Breast epithelium (tissue), 4 donors: ENCODE measurements at regions not wholly inside any gene's neighbourhood (a gene's known extent, or its start where the extent isn't known, plus 50 kb on each side); places are given as distances from the start of the nearest gene placed in this dataset.

Experiments used
- DNase-seq, 2 donors: peaks; one replicate each; pipeline ENCODE4 v3.0.0-alpha.2; 2019; ENCODE audit warnings: low spot score in 2 of 2
- H3K27ac ChIP-seq, 2 donors: fragments of 200-600 bp; sonication (generic) in 1 of 2; one replicate each; pipeline ENCODE4 v1.5.1; 2016 to 2019; ENCODE audit warnings: mild to moderate bottlenecking in 1 of 2
- H3K27me3 ChIP-seq, 2 donors: fragments of 200-600 bp; sonication (generic) in 1 of 2; one replicate each; pipeline versions ENCODE4 v1.5.1 to v1.6.0; 2017 to 2019; ENCODE audit warnings: control low read depth in 1 of 2, mild to moderate bottlenecking in 1 of 2
- H3K36me3 ChIP-seq: fragments of 200-600 bp; one replicate; pipeline ENCODE4 v1.5.1; 2019
- H3K4me1 ChIP-seq, 2 donors: fragments of 200-600 bp; sonication (generic); one replicate each; pipeline ENCODE4 v1.5.1; 2016 to 2019; ENCODE audit warnings: control low read depth in 1 of 2
- H3K4me3 ChIP-seq, 3 donors: fragments of 200-600 bp; sonication (generic); 1 replicate in 2 of 3; 2 replicates in 1 of 3; pipeline ENCODE4 v1.5.1; 2016 to 2019; ENCODE audit warnings: mild to moderate bottlenecking in 3 of 3, moderate library complexity in 2 of 3
- H3K9me3 ChIP-seq, 2 donors: fragments of 200-600 bp; sonication (generic) in 1 of 2; one replicate each; pipeline ENCODE4 v1.5.1; 2016 to 2019; ENCODE audit warnings: control low read depth in 1 of 2
- POLR2A ChIP-seq: fragments of 450-650 bp; IDR thresholded peaks from one replicate; pipeline ENCODE4 v1.6.1; 2016; ENCODE audit warnings: antibody characterized with exemption, mild to moderate bottlenecking, moderate library complexity
- POLR2AphosphoS5 ChIP-seq, 3 donors: sonication (generic); formaldehyde crosslinking; IDR thresholded peaks; one replicate each; pipeline ENCODE4 v1.6.1; 2017; ENCODE audit warnings: antibody characterized with exemption in 3 of 3
- intact Hi-C: fragments of 100-400 bp; cut with DNase I; formaldehyde crosslinking; loops from one replicate; pipeline ENCODE4 v1.15.1; 2023; ENCODE audit warnings: low total_unique reads
- TF ChIP-seq, protein P1 (sequence below), 3 donors: fragments of 450-650 bp; IDR thresholded peaks; one replicate each; pipeline ENCODE4 v1.5.1; 2016 to 2017; ENCODE audit warnings: antibody characterized with exemption in 3 of 3, mild to moderate bottlenecking in 3 of 3, moderate library complexity in 3 of 3

- DNase-seq: no peak
- Histone ChIP-seq H3K4me1 (no peaks in the 10 kb centered on the region), H3K4me3 (no peak overlapping the region), H3K27me3 (no peaks in the 10 kb centered on the region), H3K36me3 (no peaks in the 10 kb centered on the region), H3K27ac (no peak overlapping the region), H3K9me3 (no peaks in the 10 kb centered on the region)
- intact Hi-C loops: no loop called here
- TF ChIP-seq, protein P1, sequence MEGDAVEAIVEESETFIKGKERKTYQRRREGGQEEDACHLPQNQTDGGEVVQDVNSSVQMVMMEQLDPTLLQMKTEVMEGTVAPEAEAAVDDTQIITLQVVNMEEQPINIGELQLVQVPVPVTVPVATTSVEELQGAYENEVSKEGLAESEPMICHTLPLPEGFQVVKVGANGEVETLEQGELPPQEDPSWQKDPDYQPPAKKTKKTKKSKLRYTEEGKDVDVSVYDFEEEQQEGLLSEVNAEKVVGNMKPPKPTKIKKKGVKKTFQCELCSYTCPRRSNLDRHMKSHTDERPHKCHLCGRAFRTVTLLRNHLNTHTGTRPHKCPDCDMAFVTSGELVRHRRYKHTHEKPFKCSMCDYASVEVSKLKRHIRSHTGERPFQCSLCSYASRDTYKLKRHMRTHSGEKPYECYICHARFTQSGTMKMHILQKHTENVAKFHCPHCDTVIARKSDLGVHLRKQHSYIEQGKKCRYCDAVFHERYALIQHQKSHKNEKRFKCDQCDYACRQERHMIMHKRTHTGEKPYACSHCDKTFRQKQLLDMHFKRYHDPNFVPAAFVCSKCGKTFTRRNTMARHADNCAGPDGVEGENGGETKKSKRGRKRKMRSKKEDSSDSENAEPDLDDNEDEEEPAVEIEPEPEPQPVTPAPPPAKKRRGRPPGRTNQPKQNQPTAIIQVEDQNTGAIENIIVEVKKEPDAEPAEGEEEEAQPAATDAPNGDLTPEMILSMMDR (IDR thresholded peaks at IDR 0.05): no peak
- TF ChIP-seq POLR2AphosphoS5 (IDR thresholded peaks at IDR 0.05) (no peak), POLR2A (no peak)
These were observed 165.2 kb downstream of the TRIB2 start for GRCh38 chr2:12881952-12882351.

DNA sequence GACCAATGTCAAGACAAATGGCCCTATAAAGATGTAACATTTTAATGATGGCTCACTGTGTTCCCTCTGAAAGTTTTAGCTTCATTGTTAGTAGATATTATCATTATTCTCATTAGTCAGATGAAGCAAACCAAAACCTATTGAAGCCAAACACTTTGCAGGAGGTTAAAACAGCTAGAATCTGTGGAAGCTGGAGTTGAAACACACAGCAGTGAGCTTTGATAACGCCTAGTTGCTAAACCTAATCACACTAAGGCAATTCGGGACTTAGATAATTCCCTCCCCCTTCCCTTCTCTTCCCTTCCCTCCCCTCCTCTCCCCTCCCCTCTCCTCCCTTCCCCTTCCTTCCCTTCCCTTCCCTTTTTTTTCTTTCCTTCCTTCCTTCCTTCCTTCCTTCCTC lies 165.7 kb downstream of the TRIB2 start:
- DNase-seq: no peak
- H3K27me3 ChIP-seq: no peaks in the 10 kb centered on the region
- intact Hi-C loops: no loop called here
- no peaks in the 10 kb centered on the region for H3K4me1 ChIP-seq
- H3K4me3 ChIP-seq: no peak overlapping the region
- no peaks in the 10 kb centered on the region for H3K36me3 ChIP-seq
- no peaks in the 10 kb centered on the region for H3K9me3 ChIP-seq
- no peak overlapping the region for H3K27ac ChIP-seq
- TF ChIP-seq, protein P1 (IDR thresholded peaks at IDR 0.05): no peak
- TF ChIP-seq POLR2AphosphoS5 (IDR thresholded peaks at IDR 0.05): no peak
- TF ChIP-seq POLR2A: no peak

DNA sequence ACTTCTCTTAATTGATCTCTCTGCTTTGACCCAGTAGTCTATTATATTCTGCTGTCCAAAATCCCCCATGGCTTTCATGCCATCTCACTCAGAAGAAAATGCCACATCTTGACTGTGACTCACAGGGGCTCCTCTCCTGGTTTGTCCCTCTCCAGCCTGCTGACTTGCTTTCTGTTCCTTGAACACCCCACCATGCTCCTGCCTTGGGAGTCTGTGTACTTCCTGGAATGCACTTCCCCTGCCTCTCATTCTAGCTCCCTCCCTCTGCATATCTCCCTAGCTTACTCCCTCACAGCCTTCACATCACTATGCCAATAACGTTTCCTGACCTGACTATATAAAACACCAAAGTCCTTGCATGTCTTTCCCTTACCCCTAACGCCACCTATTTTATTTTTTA lies 167.2 kb downstream of the TRIB2 start:
- intact Hi-C loops: no loop called here
- H3K9me3 ChIP-seq: no peaks in the 10 kb centered on the region
- H3K4me1 ChIP-seq: no peaks in the 10 kb centered on the region
- H3K36me3 ChIP-seq: no peaks in the 10 kb centered on the region
- no peaks in the 10 kb centered on the region for H3K27me3 ChIP-seq
- no peak for DNase-seq
- no peak for TF ChIP-seq POLR2A
- TF ChIP-seq, protein P1 (IDR thresholded peaks at IDR 0.05): no peak
- TF ChIP-seq POLR2AphosphoS5 (IDR thresholded peaks at IDR 0.05): no peak
- H3K27ac ChIP-seq: no peak overlapping the region
- no peak overlapping the region for H3K4me3 ChIP-seq

- no peaks in the 10 kb centered on the region for H3K36me3 ChIP-seq
- H3K9me3 ChIP-seq: no peaks in the 10 kb centered on the region
- DNase-seq: no peak
- intact Hi-C loops: no loop called here
- no peak overlapping the region for H3K4me3 ChIP-seq
- H3K27ac ChIP-seq: no peak overlapping the region
- H3K4me1 ChIP-seq: no peaks in the 10 kb centered on the region
- TF ChIP-seq, protein P1 (IDR thresholded peaks at IDR 0.05): no peak
- peak in 2 of 3 donors; percentile 34 to 80 for TF ChIP-seq POLR2AphosphoS5 (IDR thresholded peaks at IDR 0.05)
- H3K27me3 ChIP-seq: no peaks in the 10 kb centered on the region
These were observed 168.1 kb downstream of the TRIB2 start for GRCh38 chr2:12884713-12885282.

DNA sequence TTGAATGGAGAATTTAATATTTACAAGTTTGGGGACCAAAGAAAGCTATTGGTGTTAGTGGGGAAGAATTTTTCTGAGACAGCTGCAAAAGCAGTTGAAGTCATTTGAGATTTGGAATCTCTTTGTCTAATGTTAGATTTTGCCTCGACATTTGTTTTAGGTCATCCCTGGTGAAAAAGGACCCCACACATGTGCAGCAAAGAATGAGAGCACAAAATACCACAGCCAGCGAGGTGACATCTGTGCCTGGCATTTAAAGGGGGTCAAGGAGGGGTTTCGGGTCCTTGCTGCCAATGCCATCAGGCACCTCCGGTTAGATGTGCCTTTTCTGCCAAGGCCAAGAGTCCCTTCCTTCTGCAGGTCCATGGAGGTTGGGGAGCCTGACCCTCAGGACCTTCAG lies 173.3 kb downstream of the TRIB2 start:
- H3K27ac ChIP-seq: no peak overlapping the region
- no peak overlapping the region for H3K4me3 ChIP-seq
- no peak for DNase-seq
- no peaks in the 10 kb centered on the region for H3K4me1 ChIP-seq
- TF ChIP-seq POLR2A: no peak
- TF ChIP-seq, protein P1 (IDR thresholded peaks at IDR 0.05): no peak
- no peak for TF ChIP-seq POLR2AphosphoS5 (IDR thresholded peaks at IDR 0.05)
- H3K27me3 ChIP-seq: no peaks in the 10 kb centered on the region
- H3K36me3 ChIP-seq: no peaks in the 10 kb centered on the region
- intact Hi-C loops: no loop called here
- peaks cover 6 to 14% of the 10 kb centered on the region in 2 donors for H3K9me3 ChIP-seq
